ENCODE measurements at regions not wholly inside any gene's neighbourhood (a gene's known extent, or its start where the extent isn't known, plus 50 kb on each side); places are given as distances from the start of the nearest gene placed in this dataset.

DNA sequence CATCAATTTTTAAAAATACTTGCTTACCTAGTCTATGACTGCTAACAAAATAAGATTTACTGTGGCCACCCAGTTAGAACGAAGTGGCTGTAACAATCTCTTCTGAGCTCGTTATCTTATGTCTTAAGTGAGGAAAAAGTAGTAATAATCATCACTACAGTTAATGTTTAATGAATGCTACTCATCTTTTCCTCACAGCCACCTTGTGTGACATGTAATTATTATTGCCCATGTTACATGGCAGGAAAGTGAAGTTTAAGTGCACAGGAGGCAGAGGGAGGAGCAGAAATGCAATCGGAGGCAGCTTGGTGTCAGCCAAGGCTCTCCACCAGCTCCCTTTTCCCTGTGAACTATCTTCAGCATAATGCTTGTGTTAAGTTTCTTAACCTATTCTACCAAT, 260.3 kb downstream of the B3GLCT start:
- no peak for TF ChIP-seq POLR2AphosphoS5 (IDR thresholded peaks at IDR 0.05)
- TF ChIP-seq POLR2A (IDR thresholded peaks at IDR 0.05; ENCODE audit: low read depth), result no peak

All from esophagus muscularis mucosa (tissue), 2 donors.